Stimulated activated CD4-positive, alpha-beta T cell treated with anti-CD3 and anti-CD28 coated beads, Interleukin-12 subunit alpha, Interleukin-12 subunit beta, amount 100 ng/mL, for 48 hours (primary cell): ENCODE measurements at regions not wholly inside any gene's neighbourhood (a gene's known extent, or its start where the extent isn't known, plus 50 kb on each side); places are given as distances from the start of the nearest gene placed in this dataset.

Source experiments
- DNase-seq, 3 donors: peaks; one replicate each; pipeline ENCODE4 v3.0.0-alpha.2; 2020; ENCODE audit warnings: low read depth in 2 of 3, low spot score in 1 of 3

DNA sequence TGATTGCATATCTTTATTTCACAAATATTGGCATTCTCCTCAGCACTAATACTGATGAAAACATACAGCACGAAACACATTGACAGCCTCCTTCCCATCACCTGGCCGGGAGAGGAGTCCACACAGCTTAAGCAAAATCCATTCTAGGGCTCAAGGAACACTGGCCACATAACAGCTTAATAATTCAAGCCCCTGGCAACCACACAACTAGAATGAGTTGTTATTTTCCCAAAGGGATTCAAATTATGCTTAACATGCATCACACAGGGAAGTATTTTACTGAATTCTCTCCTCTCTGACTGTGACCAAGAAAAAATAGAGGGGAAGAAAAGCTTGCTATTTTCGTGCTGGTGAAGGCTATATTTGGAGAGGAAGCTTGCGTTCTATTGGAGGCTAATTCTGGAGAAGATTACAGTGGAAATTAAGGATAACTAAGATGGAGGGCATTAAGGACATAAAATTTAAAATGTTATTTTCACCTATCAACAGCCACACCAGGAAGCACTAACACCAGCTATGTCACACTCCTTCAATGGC lies 198.5 kb downstream of the ADGRG6 start:
- no peak for DNase-seq

- DNase-seq: no peak
These were observed 200.0 kb downstream of the ADGRG6 start for GRCh38 chr6:142501795-142502194.

GRCh38 chr6:142507065-142507464 lies 205.3 kb downstream of the ADGRG6 start:
- DNase-seq: no peak

- DNase-seq: no peak
These were observed 208.4 kb downstream of the ADGRG6 start for GRCh38 chr6:142510211-142510610.

DNA sequence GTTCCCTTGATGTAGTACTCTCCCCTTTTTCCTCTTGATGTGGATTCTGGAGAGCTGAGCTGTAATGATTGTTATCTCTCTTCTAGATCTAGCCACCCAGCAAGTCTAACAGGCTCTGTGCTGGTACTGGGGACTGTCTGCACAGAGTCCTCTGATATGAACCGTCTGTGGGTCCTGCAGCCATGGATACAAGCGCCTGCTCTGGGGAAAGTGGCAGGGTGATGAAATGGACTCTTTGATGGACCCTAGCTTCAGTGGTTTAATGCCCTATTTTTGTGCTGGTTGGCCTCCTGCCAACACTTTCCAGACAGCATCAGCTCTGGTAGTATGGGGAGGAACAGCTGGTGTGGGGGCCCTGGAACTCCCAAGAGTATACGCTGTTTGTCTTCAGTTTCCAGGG lies 216.3 kb downstream of the ADGRG6 start:
- no peak for DNase-seq

DNA sequence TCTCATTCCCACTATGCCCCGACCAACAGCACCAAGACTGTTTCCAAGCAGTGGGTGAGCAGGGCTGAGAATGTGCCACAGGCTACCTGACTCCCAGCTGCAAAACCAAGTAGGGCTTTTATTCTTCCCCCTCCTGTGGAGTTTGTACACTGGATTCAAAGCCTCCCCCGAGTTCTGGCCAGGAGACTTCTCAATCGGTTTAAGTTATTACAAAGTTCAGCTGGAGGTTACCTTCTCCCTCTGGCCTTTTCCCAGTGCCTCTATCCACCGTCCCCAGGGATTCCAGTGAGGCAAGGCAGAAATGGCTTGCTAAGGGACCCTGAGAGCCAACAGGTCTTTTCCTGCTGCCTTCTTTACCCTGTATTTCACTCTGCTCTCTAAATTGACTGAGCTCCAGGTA lies 217.0 kb downstream of the ADGRG6 start:
- DNase-seq: no peak

- DNase-seq: no peak
These were observed 220.0 kb downstream of the ADGRG6 start for GRCh38 chr6:142521791-142522190.

DNA sequence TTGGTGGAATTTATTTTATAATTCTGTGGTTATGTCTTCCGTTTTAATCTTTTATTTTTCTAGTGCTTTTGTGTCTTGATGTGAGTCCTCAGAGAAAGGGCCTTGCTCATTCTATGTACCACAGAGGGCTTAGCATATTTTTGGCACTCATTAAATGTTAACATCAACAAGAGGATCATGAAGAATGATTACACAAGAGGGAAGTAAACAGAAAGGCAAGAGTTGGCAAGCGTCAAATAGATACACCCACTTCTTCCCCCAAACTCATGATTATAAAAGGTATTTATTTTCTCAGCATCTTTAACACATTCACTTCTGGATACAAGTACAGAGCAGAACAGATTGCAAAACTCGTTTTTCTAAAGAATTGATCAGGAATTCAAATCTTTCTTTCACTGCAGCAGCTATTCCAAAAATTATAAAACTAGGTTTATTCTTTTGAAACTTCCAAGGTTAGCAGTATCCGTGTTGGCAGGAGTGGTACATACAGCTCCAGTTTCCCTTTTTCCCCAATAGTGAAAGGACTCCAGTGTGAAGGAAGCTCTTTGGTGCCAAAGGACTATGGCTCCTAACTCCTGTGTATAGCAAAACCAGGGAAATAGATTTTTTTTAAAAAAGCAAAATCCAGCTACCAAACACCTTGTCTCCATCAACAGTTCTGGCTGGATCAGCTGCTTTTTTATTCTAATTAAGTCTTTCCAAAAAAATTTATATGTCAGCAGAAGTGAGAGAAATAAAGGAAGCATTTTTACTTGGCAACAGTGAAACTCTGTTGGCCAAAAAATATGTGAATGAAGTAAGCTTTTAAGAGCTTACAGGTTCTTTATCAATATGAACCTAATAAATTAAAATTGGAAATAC lies 221.9 kb downstream of the ADGRG6 start:
- DNase-seq: no peak

DNA sequence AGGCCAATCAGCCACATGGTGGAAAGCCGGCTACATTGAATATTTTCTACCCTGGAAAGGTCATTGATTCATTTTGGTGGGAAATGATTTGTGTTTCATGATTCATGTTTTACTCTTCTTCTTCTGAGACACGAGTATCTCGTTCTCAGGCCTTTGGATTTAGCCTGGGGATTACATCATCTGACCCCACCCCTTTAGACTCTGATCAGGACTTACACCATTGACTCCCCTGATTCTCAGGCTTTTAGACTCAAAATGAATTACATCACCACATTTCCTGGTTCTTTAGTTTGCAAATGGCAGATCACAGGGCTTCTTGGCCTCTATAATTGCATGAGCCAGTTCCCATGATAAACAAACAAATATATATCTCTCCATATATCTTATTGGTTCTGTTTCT lies 228.8 kb downstream of the ADGRG6 start:
- DNase-seq: no peak

DNA sequence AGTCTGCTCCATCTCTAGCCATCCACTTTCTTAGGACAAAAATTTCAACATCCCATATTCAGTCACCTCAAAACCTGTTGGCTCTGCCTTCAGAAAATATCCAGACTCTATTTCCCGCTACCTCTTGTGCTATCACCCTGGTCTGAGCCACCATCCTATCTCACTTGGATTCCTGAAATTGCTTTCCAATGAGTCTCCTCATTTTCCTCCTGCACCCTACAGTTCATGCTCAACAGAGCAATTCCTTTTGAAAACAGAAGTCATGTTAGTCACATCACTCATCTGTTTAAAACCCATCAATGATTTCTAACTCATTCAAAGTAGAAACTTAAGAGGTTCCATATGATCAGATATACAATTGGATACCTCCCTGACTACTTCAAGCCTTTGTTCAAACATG lies 229.9 kb downstream of the ADGRG6 start:
- DNase-seq: no peak

DNA sequence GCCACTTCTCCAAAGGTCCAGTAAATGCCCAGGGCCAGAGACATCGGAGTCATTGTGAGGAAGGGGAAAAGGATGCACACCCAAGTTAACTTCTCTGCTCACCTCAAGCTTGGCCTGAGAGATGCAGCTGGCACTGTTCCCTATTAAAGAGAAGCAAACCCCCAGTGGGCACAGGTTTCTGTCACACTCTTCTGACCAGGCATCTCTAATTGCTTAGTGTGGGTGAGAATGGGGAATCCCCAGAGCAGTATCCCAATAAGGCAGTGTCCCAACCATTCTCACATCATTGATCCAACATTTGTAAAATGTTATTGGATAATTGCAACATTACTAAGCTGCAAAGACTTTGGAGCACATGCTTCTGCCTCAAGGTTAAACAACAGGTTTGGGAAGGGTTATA lies 232.3 kb downstream of the ADGRG6 start:
- no peak for DNase-seq

DNA sequence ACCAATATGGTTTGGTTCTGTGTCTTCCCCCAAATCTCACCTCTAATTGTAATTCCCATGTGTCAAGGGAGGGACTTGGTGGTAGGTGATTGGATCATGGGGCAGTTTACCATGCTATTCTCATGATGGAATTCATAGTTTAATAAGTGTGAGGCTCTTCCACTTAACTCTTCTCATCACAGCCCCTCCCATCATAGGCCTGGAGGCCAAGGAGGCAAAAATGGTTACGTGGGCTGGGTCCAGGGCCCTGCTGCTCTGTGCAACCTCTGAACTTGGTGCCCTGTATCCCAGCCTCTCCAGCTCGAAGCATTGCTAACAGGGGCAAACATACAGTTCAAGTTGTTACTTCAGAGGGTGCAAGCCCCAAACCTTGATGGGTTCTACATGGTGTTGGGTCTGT lies 232.7 kb downstream of the ADGRG6 start:
- no peak for DNase-seq

- peak in 1 of 3 donors; percentile 25 for DNase-seq
These were observed 236.0 kb downstream of the ADGRG6 start for GRCh38 chr6:142537612-142538478.

DNA sequence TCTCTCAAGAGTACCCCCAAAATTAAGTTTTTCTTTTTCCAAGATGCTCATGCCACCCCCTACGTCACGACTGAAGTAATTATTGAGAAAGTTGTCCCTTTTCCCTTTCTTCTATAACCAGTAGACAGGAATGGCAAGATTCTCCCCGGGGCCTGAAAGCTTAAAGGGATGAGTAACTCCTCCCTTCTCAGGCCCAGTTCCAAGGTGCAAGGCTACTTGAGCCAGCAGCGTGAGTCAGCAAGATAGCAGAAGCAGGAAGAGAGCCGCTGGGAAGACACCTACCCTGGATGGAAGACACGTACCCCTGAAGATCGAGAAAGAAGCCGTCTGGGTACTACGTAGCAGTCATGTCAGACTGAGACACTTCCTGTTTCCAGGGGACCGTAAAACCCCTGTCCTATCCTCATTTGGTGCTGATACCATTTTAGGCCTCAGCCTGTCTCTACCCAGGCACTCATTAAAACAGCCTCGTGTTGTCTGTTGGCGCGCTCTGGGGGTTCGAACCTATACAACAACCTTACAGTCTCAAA lies 241.0 kb downstream of the ADGRG6 start:
- DNase-seq: no peak

DNA sequence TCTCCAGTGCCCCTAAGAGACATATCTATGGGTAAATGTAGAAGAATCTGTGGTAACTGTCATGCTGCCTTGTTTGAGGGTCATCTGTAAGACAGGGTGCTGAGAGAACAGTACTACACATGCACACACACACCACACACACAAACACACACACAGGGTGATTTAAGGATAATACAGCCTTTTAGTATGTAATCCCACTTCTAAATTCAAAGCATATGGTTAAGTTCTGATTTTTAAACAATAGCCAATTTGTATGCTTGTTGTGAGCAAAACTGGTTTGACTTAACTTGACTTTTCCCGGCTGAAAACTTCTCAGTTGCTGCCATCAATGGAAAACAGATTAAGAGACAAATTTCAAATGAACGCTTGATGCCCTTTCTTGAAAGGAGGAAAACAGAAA lies 241.8 kb downstream of the ADGRG6 start:
- DNase-seq: no peak

- no peak for DNase-seq
These were observed 242.5 kb downstream of the ADGRG6 start for GRCh38 chr6:142544199-142544838.

DNA sequence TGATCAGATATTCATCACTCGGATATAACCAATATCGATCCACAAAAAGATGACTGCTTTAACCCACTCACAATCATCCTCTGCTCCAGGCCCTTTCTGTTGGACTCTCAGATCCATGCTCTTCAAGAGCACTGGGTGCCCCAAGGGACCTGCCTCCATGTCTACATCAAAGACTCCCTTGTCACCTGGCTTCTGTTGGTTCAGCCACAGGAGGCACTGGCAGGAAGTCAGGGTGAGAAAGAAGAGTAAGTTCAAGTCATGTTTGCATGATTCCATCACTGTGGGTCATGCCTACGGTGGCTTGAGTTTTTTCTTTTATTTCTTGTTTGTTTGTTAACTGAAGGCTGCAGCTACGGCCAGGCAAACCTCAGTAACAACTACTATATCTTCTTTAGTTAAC lies 243.3 kb downstream of the ADGRG6 start:
- no peak for DNase-seq

DNA sequence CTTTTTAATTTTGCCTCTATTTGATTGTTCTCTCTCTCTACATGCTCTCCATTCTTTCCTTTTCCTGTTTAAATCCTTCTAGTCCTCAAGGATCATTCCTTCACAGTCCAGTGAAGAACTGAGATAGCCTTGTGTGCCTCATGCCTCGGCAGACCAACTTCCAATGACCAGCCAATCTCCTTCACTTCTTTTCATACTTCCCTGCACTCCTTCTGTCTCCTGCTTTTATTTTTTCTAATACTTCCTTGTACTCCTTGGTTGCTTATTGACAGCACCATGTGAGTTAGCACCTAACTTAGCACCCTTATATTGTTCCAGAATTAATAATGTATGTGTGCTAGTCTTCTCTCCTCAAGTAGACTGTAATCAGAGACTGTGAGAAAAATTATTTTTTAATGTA lies 246.8 kb downstream of the ADGRG6 start:
- no peak for DNase-seq

- no peak for DNase-seq
These were observed 248.7 kb downstream of the ADGRG6 start for GRCh38 chr6:142550310-142551063.

DNA sequence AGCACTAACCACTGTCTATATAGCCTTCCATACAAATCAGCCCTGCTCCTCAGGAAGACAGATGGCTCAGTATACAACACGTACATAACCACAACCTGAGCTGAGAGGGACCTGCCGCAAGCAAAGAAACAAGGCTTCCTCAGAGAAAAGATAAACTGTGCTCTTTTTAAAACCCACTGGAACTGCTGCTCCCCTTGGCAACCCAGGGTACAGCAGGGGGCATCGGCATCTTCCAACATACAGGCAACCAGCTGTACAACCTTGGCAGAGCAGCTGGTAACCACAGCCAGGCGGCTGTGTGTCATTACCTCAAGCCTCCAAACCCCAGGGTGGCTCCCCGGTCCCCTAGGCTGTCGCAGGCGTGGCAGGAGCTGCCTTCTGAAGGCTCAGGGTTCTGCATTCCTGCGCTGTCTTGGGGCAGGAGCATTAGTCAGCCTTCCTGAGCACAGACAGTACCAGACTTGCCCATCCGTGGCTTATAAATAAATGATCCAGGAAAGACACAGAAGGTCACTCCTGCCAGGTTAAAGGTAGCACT lies 249.5 kb downstream of the ADGRG6 start:
- DNase-seq: peak; percentile 16 to 53 (median 28)
